AG09309 (cell line): ENCODE measurements at regions not wholly inside any gene's neighbourhood (a gene's known extent, or its start where the extent isn't known, plus 50 kb on each side); places are given as distances from the start of the nearest gene placed in this dataset.
"Not testable (repeated sequence)": the region's sequence is repeated elsewhere in the genome, so short reads cannot be mapped to it uniquely, and the experiment has no call there.

Experiments used
- DNase-seq: peaks from one replicate; pipeline ENCODE4 v3.0.0-alpha.2; 2010; ENCODE audit warnings: low read depth
- H3K4me3 ChIP-seq: 2 replicates; pipeline ENCODE4 v1.5.1; 2011; ENCODE audit warnings: mild to moderate bottlenecking, low read depth, low read length, moderate library complexity; ENCODE audit not compliant: control insufficient read depth
- CTCF ChIP-seq: IDR thresholded peaks from 2 replicates; pipeline ENCODE4 v1.5.1; 2011; ENCODE audit warnings: mild to moderate bottlenecking, low read depth, low read length, inconsistent platforms; ENCODE audit not compliant: insufficient read depth, control insufficient read depth; ENCODE audit errors: missing control alignments

GRCh38 chr15:36449084-36449661, 130.3 kb upstream of the CDIN1 start:
- no peak overlapping the region for H3K4me3 ChIP-seq
- no peak for DNase-seq
- TF ChIP-seq CTCF: no peak

- no peak overlapping the region for H3K4me3 ChIP-seq
- DNase-seq: no peak
- TF ChIP-seq CTCF: no peak
Measured at GRCh38 chr15:36449662-36450145, 129.7 kb upstream of the CDIN1 start.

- DNase-seq, H3K4me3 ChIP-seq: not testable (repeated sequence)
Measured at GRCh38 chr15:36454244-36454643, 125.2 kb upstream of the CDIN1 start.

- no peak for DNase-seq
- no peak for TF ChIP-seq CTCF
- no peak overlapping the region for H3K4me3 ChIP-seq
Measured at GRCh38 chr15:36458411-36458810, 121.0 kb upstream of the CDIN1 start.

- DNase-seq: no peak
- no peak for TF ChIP-seq CTCF
- no peak overlapping the region for H3K4me3 ChIP-seq
Measured at GRCh38 chr15:36465304-36465703, 114.1 kb upstream of the CDIN1 start.

- H3K4me3 ChIP-seq: no peak overlapping the region
- no peak for TF ChIP-seq CTCF
- peak; percentile 78 for DNase-seq
Measured at GRCh38 chr15:36468746-36469145, 110.7 kb upstream of the CDIN1 start.

GRCh38 chr15:36469311-36469966, 110.0 kb upstream of the CDIN1 start:
- H3K4me3 ChIP-seq: no peak overlapping the region
- TF ChIP-seq CTCF: no peak
- no peak for DNase-seq
